A673 (cell line): ENCODE measurements at regions not wholly inside any gene's neighbourhood (a gene's known extent, or its start where the extent isn't known, plus 50 kb on each side); places are given as distances from the start of the nearest gene placed in this dataset.

Experiments used
- BruUV-seq: library from RNA; stranded (reverse); fragments of 400-500 nt; replicated peaks from 2 replicates; lab custom pipeline; 2021; lab: Mats Ljungman, UMichigan
- CTCF ChIA-PET: fragments of 300-600 bp; sonication (Branson Sonifier 250); formaldehyde crosslinking; loops from one replicate; lab custom pipeline; 2022; ENCODE audit warnings: antibody characterized with exemption; lab: Charles Lee
- POLR2A ChIA-PET: fragments of 300-600 bp; sonication (Branson Sonifier 250); formaldehyde crosslinking; loops from one replicate; lab custom pipeline; 2022; ENCODE audit warnings: antibody characterized with exemption; ENCODE audit not compliant: low non-redundant PET; lab: Charles Lee
- DNase-seq: peaks from one replicate; pipeline ENCODE4 v3.0.0-alpha.2; 2015; ENCODE audit warnings: low spot score
- H3K27ac ChIP-seq: fragments of 200-600 bp; sonication (generic); 2 replicates; pipeline ENCODE4 v1.5.1; 2016; ENCODE audit warnings: mixed run types, low read depth, mild to moderate bottlenecking, mixed read lengths, antibody characterized with exemption, low read length; ENCODE audit not compliant: poor library complexity, severe bottlenecking
- H3K27me3 ChIP-seq: fragments of 200-600 bp; sonication (generic); replicated peaks from 2 replicates; pipeline ENCODE4 v1.6.1; 2017; ENCODE audit warnings: mixed run types, low read depth, mild to moderate bottlenecking, mixed read lengths, antibody characterized with exemption, low read length; ENCODE audit not compliant: insufficient read depth, poor library complexity
- H3K36me3 ChIP-seq: fragments of 200-600 bp; sonication (generic); 2 replicates; pipeline ENCODE4 v1.6.1; 2016; ENCODE audit warnings: mixed run types, mild to moderate bottlenecking, mixed read lengths, antibody characterized with exemption, low read length; ENCODE audit not compliant: insufficient read depth, poor library complexity, severe bottlenecking
- H3K4me1 ChIP-seq: fragments of 200-600 bp; sonication (generic); 2 replicates; pipeline ENCODE4 v1.6.1; 2017; ENCODE audit warnings: mixed run types, mild to moderate bottlenecking, mixed read lengths, antibody characterized with exemption, low read length; ENCODE audit not compliant: insufficient read depth, poor library complexity, severe bottlenecking
- H3K4me3 ChIP-seq: fragments of 200-600 bp; sonication (generic); 2 replicates; pipeline ENCODE4 v1.5.1; 2016; ENCODE audit warnings: low read depth, mixed run types, mild to moderate bottlenecking, mixed read lengths, low read length; ENCODE audit not compliant: poor library complexity, severe bottlenecking
- H3K9me3 ChIP-seq: fragments of 200-600 bp; sonication (generic); 2 replicates; pipeline ENCODE4 v1.6.1; 2016; ENCODE audit warnings: mixed run types, low read depth, mild to moderate bottlenecking, mixed read lengths, antibody characterized with exemption, low read length; ENCODE audit not compliant: poor library complexity, severe bottlenecking
- CTCF ChIP-seq: fragments of 300-800, 200-600 bp; sonication (generic); conservative IDR thresholded peaks from 2 replicates; pipeline ENCODE4 v1.5.1; 2017; ENCODE audit warnings: low read depth, mild to moderate bottlenecking, antibody characterized with exemption, low read length, moderate library complexity, mixed read lengths
- EZH2 ChIP-seq: fragments of 200-600 bp; sonication (generic); IDR thresholded peaks from 2 replicates; pipeline ENCODE4 v1.6.1; 2017; ENCODE audit warnings: borderline replicate concordance, low read depth, mild to moderate bottlenecking, mixed read lengths, antibody characterized with exemption, low read length; ENCODE audit not compliant: poor library complexity, severe bottlenecking
- intact Hi-C: fragments of 100-400 bp; cut with micrococcal nuclease; formaldehyde crosslinking; loops from one replicate; pipeline ENCODE4 v1.10.0; 2022; ENCODE audit not compliant: unreplicated experiment

DNA sequence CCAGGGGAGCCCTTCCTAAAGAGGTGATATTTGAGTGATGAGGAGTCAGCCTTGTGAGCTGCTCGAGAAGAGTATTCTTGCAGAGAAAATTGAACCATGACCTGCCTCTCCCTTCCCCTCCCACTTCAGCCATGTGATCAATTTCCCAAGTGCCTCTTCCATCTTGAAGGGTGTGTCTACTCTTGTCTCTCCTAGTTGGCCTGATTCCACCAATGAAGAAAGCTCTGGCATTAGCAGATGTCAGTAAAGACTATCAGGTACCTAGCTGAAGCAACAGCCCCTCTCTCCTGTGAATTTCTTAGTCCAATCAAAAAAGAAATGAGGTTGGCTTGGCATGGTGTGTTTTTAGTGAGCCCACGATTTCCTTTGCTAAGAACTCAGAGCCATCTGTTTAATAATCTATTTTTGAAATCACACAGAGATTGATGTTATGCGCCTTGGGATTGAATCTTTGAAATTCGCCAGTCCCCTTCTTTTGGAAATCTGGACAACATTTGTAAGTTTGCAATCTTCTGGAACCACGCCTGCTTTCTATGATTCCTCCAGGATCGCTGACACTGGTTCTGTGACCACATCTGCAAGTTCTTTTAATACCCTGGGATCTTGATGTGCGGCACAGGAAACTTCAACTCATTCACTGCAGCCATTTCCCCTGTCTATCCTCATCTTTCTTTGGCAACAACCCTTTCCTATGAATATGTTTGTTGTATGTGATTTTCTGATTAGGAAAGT, 404.6 kb downstream of the DMRT2 start:
- intact Hi-C loops = no loop called here

DNA sequence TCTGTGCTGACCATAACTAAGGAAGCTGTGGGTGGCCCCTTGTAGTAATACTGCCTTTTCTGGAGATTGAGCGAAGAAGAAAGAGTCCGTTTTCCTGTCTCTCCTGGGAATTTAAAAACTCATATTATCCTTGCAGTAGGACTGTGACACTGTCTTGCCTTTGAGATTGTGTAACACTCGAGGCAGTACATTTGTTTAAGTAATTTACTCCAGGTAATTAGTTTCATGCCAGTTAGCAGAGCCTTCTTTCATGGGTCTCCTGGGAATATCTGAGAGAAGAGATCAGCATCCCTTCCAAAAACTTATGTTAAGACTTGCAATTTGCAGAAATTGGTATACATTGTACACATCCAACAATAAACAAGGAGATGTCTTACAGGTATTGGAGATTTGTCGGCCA, 405.6 kb downstream of the DMRT2 start:
- TF ChIP-seq CTCF (no peak), EZH2 (no peak)
- Histone ChIP-seq H3K4me1 (no peaks in the 10 kb centered on the region), H3K27me3 (no peaks in the 10 kb centered on the region), H3K4me3 (no peak overlapping the region), H3K27ac (no peak overlapping the region), H3K9me3 (no peaks in the 10 kb centered on the region), H3K36me3 (no peaks in the 10 kb centered on the region)
- DNase-seq = no peak
- intact Hi-C loops = no loop called here
- POLR2A ChIA-PET = no interaction called here
- CTCF ChIA-PET = no interaction called here
- no TSS peak for BruUV-seq

More for the DNA sequence above, 404.6 kb downstream of the DMRT2 start:
- no peaks in the 10 kb centered on the region for H3K36me3 ChIP-seq
- DNase-seq = no peak
- ChIA-PET POLR2A (no interaction called here), CTCF (no interaction called here)
- no peak overlapping the region for H3K27ac ChIP-seq
- no peaks in the 10 kb centered on the region for H3K9me3 ChIP-seq
- no peaks in the 10 kb centered on the region for H3K4me1 ChIP-seq
- no TSS peak for BruUV-seq
- no peak overlapping the region for H3K4me3 ChIP-seq
- TF ChIP-seq CTCF = no peak
- no peak for TF ChIP-seq EZH2
- no peaks in the 10 kb centered on the region for H3K27me3 ChIP-seq

- CTCF ChIA-PET = no interaction called here
- TF ChIP-seq CTCF (no peak), EZH2 (no peak)
- Histone ChIP-seq H3K27ac (no peak overlapping the region), H3K4me3 (no peak overlapping the region), H3K27me3 (no peaks in the 10 kb centered on the region), H3K4me1 (no peaks in the 10 kb centered on the region), H3K36me3 (no peaks in the 10 kb centered on the region), H3K9me3 (no peaks in the 10 kb centered on the region)
- BruUV-seq = no TSS peak
- intact Hi-C loops = no loop called here
- POLR2A ChIA-PET = no interaction called here
- DNase-seq = no peak
Measured at GRCh38 chr9:1456301-1457024, 406.3 kb downstream of the DMRT2 start.
